ENCODE measurements at regions not wholly inside any gene's neighbourhood (a gene's known extent, or its start where the extent isn't known, plus 50 kb on each side); places are given as distances from the start of the nearest gene placed in this dataset.

GRCh38 chr7:24361001-24361400, 77.0 kb downstream of the NPY start:
- no peak overlapping the region for H3K27ac ChIP-seq
- TF ChIP-seq CTCF (conservative IDR thresholded peaks at IDR 0.05) = no peak

GRCh38 chr7:24365606-24366005, 81.6 kb downstream of the NPY start:
- TF ChIP-seq CTCF (conservative IDR thresholded peaks at IDR 0.05) = no peak
- H3K27ac ChIP-seq = no peak overlapping the region

GRCh38 chr7:24366876-24367275, 82.9 kb downstream of the NPY start:
- H3K27ac ChIP-seq = no peak overlapping the region
- no peak for TF ChIP-seq CTCF (conservative IDR thresholded peaks at IDR 0.05)

- H3K27ac ChIP-seq = no peak overlapping the region
- no peak for TF ChIP-seq CTCF (conservative IDR thresholded peaks at IDR 0.05)
Observed at GRCh38 chr7:24368161-24368560, 84.2 kb downstream of the NPY start.

- no peak for TF ChIP-seq CTCF (conservative IDR thresholded peaks at IDR 0.05)
- no peak overlapping the region for H3K27ac ChIP-seq
Observed at GRCh38 chr7:24370541-24370940, 86.6 kb downstream of the NPY start.

GRCh38 chr7:24372961-24373955, 89.3 kb downstream of the NPY start:
- no peak overlapping the region for H3K27ac ChIP-seq
- TF ChIP-seq CTCF (conservative IDR thresholded peaks at IDR 0.05) = no peak

GRCh38 chr7:24378871-24379616, 95.1 kb downstream of the NPY start:
- no peak for TF ChIP-seq CTCF (conservative IDR thresholded peaks at IDR 0.05)

More at GRCh38 chr7:24378871-24379616, 95.1 kb downstream of the NPY start:
- no peak overlapping the region for H3K27ac ChIP-seq
